ENCODE measurements at regions not wholly inside any gene's neighbourhood (a gene's known extent, or its start where the extent isn't known, plus 50 kb on each side); places are given as distances from the start of the nearest gene placed in this dataset.

DNA sequence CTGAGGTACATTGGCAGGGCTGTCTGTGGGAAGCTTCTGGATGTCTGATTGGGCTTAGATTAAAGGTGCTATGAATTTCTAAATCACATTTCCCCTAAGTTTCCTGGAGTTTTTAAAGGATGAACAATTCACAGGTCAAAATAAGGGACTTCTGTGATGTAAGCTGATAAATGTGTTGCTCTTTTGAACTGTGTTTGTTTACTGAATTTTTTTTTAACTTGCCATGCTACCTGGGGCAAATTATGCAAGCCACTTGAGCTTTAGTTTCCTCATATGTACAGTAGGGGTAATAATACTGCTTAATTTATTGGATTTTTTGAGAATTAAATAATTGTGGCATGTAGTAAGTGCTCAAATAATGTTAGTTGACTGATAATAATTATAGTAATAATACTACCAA, 52.8 kb upstream of the CCDC91 start:
- TF ChIP-seq POLR2A (IDR thresholded peaks at IDR 0.05; ENCODE audit: low read depth, low read length) (no peak), POLR2AphosphoS5 (IDR thresholded peaks at IDR 0.05; ENCODE audit: low read depth, low read length) (no peak), TAF1 (IDR thresholded peaks at IDR 0.05; ENCODE audit: low read depth, low read length) (no peak), SPI1 (IDR thresholded peaks at IDR 0.05; ENCODE audit: low read depth, low read length) (no peak), PAX5 (IDR thresholded peaks at IDR 0.05; ENCODE audit: insufficient read depth, low read length, severe bottlenecking) (no peak)
